ENCODE measurements at regions not wholly inside any gene's neighbourhood (a gene's known extent, or its start where the extent isn't known, plus 50 kb on each side); places are given as distances from the start of the nearest gene placed in this dataset.

GRCh38 chr22:22759889-22760546 lies 115.6 kb downstream of the GGTLC2 start:
- TF ChIP-seq, protein P1, sequence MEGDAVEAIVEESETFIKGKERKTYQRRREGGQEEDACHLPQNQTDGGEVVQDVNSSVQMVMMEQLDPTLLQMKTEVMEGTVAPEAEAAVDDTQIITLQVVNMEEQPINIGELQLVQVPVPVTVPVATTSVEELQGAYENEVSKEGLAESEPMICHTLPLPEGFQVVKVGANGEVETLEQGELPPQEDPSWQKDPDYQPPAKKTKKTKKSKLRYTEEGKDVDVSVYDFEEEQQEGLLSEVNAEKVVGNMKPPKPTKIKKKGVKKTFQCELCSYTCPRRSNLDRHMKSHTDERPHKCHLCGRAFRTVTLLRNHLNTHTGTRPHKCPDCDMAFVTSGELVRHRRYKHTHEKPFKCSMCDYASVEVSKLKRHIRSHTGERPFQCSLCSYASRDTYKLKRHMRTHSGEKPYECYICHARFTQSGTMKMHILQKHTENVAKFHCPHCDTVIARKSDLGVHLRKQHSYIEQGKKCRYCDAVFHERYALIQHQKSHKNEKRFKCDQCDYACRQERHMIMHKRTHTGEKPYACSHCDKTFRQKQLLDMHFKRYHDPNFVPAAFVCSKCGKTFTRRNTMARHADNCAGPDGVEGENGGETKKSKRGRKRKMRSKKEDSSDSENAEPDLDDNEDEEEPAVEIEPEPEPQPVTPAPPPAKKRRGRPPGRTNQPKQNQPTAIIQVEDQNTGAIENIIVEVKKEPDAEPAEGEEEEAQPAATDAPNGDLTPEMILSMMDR (IDR thresholded peaks at IDR 0.05; ENCODE audit: low read depth, low read length): no peak
- Histone ChIP-seq H3K9me3 (no peaks in the 10 kb centered on the region), H3K4me1 (no peaks in the 10 kb centered on the region), H3K27me3 (no peaks in the 10 kb centered on the region), H3K4me3 (ENCODE audit: low read depth, low read length) (no peak overlapping the region), H3K36me3 (no peaks in the 10 kb centered on the region)
- DNase-seq: no peak

DNA sequence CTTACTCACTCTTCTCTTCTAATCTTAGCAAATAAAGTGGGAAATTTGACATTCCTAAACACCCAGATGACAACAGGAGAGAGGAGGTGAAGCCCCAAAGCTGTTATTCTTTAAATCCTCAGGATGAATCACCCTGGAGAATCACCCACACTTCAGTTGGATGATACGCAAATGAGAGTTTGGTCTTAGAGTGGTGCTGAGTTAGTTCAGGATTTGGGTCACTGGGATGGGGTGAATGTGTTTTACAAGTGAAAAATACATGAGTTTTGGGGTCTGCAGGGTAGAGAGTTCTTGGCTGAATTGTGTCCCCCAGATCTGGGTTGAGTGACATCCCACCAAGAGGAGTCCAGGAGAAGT lies 117.2 kb downstream of the GGTLC2 start:
- TF ChIP-seq, protein P1 (IDR thresholded peaks at IDR 0.05; ENCODE audit: low read depth, low read length): no peak
- H3K9me3 ChIP-seq: no peaks in the 10 kb centered on the region
- H3K36me3 ChIP-seq: no peaks in the 10 kb centered on the region
- H3K4me1 ChIP-seq: no peaks in the 10 kb centered on the region
- no peak overlapping the region for H3K4me3 ChIP-seq (ENCODE audit: low read depth, low read length)
- no peak for DNase-seq
- H3K27me3 ChIP-seq: no peaks in the 10 kb centered on the region

- no peaks in the 10 kb centered on the region for H3K4me1 ChIP-seq
- TF ChIP-seq, protein P1 (IDR thresholded peaks at IDR 0.05; ENCODE audit: low read depth, low read length): no peak
- H3K36me3 ChIP-seq: no peaks in the 10 kb centered on the region
- H3K9me3 ChIP-seq: no peaks in the 10 kb centered on the region
- DNase-seq: peak; percentile 43
- no peak overlapping the region for H3K4me3 ChIP-seq (ENCODE audit: low read depth, low read length)
- H3K27me3 ChIP-seq: no peaks in the 10 kb centered on the region
Measured at GRCh38 chr22:22761963-22762772, 117.8 kb downstream of the GGTLC2 start.

GRCh38 chr22:22763512-22763911 lies 119.1 kb downstream of the GGTLC2 start:
- H3K27me3 ChIP-seq: peaks cover 3% of the 10 kb centered on the region; the same call in 1 of the 2 replicates
- no peak for DNase-seq
- H3K4me1 ChIP-seq: no peaks in the 10 kb centered on the region
- TF ChIP-seq, protein P1 (IDR thresholded peaks at IDR 0.05; ENCODE audit: low read depth, low read length): no peak
- H3K9me3 ChIP-seq: no peaks in the 10 kb centered on the region
- H3K4me3 ChIP-seq (ENCODE audit: low read depth, low read length): no peak overlapping the region
- no peaks in the 10 kb centered on the region for H3K36me3 ChIP-seq

- no peak for DNase-seq
- no peaks in the 10 kb centered on the region for H3K4me1 ChIP-seq
- H3K27me3 ChIP-seq: peaks cover 3% of the 10 kb centered on the region; the same call in 1 of the 2 replicates
Measured at GRCh38 chr22:22764085-22764484, 119.7 kb downstream of the GGTLC2 start.

More at GRCh38 chr22:22764085-22764484, 119.7 kb downstream of the GGTLC2 start:
- Histone ChIP-seq H3K9me3 (no peaks in the 10 kb centered on the region), H3K36me3 (no peaks in the 10 kb centered on the region), H3K4me3 (ENCODE audit: low read depth, low read length) (no peak overlapping the region)
- TF ChIP-seq, protein P1 (IDR thresholded peaks at IDR 0.05; ENCODE audit: low read depth, low read length): no peak
